ENCODE measurements at regions not wholly inside any gene's neighbourhood (a gene's known extent, or its start where the extent isn't known, plus 50 kb on each side); places are given as distances from the start of the nearest gene placed in this dataset.

DNA sequence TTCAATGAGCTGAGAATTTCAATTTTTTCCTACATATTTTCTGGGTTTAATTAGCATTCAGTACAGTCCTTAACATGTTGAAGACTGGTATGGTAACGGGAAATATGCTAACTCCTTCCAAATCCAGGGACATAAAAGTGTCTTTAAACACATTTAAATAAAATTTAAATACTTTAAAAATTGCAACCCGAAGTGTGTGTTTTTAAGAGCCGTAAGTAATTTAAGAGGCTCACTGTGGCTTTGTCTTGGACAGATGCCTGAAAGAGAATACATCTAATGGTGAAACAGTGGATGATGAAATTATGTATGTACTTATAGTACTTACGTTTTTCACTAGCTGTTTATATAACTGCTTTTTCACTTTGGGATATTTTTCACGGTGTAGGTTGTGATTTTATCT, 687.3 kb upstream of the CELF2 start:
- no peaks in the 10 kb centered on the region for H3K27me3 ChIP-seq (ENCODE audit: control insufficient read depth, insufficient read depth, low read length)
- H3K27ac ChIP-seq (ENCODE audit: low read depth, low read length): no peak overlapping the region
- H3K9me3 ChIP-seq (ENCODE audit: control insufficient read depth, insufficient read depth, low read length): no peaks in the 10 kb centered on the region
- DNase-seq (ENCODE audit: low read depth, low spot score): no peak
- ChIA-PET CTCF (no interaction called here), POLR2A (interaction anchor here (0.5 kb wide), 1 partner anchor 722 kb away, joined by 3 read pairs; no protein-coding TSS in a partner anchor)
- H3K4me3 ChIP-seq (ENCODE audit: low read depth, low read length): no peak overlapping the region
- no peak for TF ChIP-seq CTCF (IDR thresholded peaks at IDR 0.05; ENCODE audit: low read depth, low read length)

GRCh38 chr10:10332786-10333185, 684.9 kb upstream of the CELF2 start:
- no peaks in the 10 kb centered on the region for H3K9me3 ChIP-seq (ENCODE audit: control insufficient read depth, insufficient read depth, low read length)
- CTCF ChIA-PET: no interaction called here
- no peak overlapping the region for H3K4me3 ChIP-seq (ENCODE audit: low read depth, low read length)
- POLR2A ChIA-PET: no interaction called here
- no peak for TF ChIP-seq CTCF (IDR thresholded peaks at IDR 0.05; ENCODE audit: low read depth, low read length)
- no peak for DNase-seq (ENCODE audit: low read depth, low spot score)
- H3K27ac ChIP-seq (ENCODE audit: low read depth, low read length): no peak overlapping the region
- H3K27me3 ChIP-seq (ENCODE audit: control insufficient read depth, insufficient read depth, low read length): no peaks in the 10 kb centered on the region

- ChIA-PET POLR2A (no interaction called here), CTCF (no interaction called here)
- TF ChIP-seq CTCF (IDR thresholded peaks at IDR 0.05; ENCODE audit: low read depth, low read length): no peak
- Histone ChIP-seq H3K4me3 (ENCODE audit: low read depth, low read length) (no peak overlapping the region), H3K27ac (ENCODE audit: low read depth, low read length) (no peak overlapping the region), H3K27me3 (ENCODE audit: control insufficient read depth, insufficient read depth, low read length) (no peaks in the 10 kb centered on the region), H3K9me3 (ENCODE audit: control insufficient read depth, insufficient read depth, low read length) (no peaks in the 10 kb centered on the region)
- no peak for DNase-seq (ENCODE audit: low read depth, low spot score)
Measured at GRCh38 chr10:10333622-10334021, 684.0 kb upstream of the CELF2 start.

GRCh38 chr10:10338339-10338738, 679.3 kb upstream of the CELF2 start:
- no peak for DNase-seq (ENCODE audit: low read depth, low spot score)
- TF ChIP-seq CTCF (IDR thresholded peaks at IDR 0.05; ENCODE audit: low read depth, low read length): no peak
- CTCF ChIA-PET: no interaction called here
- Histone ChIP-seq H3K9me3 (ENCODE audit: control insufficient read depth, insufficient read depth, low read length) (no peaks in the 10 kb centered on the region), H3K4me3 (ENCODE audit: low read depth, low read length) (no peak overlapping the region), H3K27me3 (ENCODE audit: control insufficient read depth, insufficient read depth, low read length) (no peaks in the 10 kb centered on the region), H3K27ac (ENCODE audit: low read depth, low read length) (no peak overlapping the region)
- POLR2A ChIA-PET: no interaction called here

DNA sequence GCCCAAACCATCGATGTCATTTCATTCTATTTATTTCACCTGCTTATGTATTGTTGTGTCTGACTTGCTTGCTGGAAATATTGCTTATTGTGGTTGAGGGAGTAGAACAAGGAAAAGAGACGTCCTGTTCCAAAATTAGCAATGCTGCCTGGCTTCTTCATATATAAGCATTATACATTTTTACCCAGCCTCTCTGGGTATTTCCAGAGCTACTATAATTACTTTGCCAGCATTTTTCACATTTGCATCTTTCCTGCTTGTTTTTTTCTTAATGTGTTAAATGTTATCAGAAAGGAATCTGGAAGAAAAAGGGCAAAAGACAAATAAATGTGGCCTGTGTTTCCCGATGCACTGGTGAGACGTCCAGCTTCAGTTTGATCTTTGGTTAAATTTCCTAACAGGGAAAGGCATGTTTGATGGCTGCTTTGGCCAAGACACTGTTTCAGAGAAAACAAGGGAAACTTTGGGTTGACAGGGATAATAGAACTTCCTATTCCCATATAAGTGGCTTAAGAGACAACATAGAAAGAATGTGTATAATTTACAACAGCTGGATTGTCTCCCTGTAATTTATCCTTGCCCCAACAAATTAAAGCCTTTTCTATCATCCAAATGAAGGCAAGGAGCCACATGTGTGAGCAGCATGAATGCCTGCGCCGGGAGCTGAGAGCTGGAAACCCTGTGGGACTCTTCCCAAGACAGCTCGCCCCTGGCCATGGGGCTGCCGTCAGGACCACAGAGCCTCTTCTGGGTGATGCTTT, 671.1 kb upstream of the CELF2 start:
- DNase-seq (ENCODE audit: low read depth, low spot score): no peak

More for the DNA sequence above, 671.1 kb upstream of the CELF2 start:
- no peak for TF ChIP-seq CTCF (IDR thresholded peaks at IDR 0.05; ENCODE audit: low read depth, low read length)
- Histone ChIP-seq H3K27ac (ENCODE audit: low read depth, low read length) (no peak overlapping the region), H3K27me3 (ENCODE audit: control insufficient read depth, insufficient read depth, low read length) (no peaks in the 10 kb centered on the region), H3K4me3 (ENCODE audit: low read depth, low read length) (no peak overlapping the region), H3K9me3 (ENCODE audit: control insufficient read depth, insufficient read depth, low read length) (no peaks in the 10 kb centered on the region)
- CTCF ChIA-PET: no interaction called here
- POLR2A ChIA-PET: no interaction called here

All from AG04450 (cell line).